ENCODE measurements at regions not wholly inside any gene's neighbourhood (a gene's known extent, or its start where the extent isn't known, plus 50 kb on each side); places are given as distances from the start of the nearest gene placed in this dataset.

DNA sequence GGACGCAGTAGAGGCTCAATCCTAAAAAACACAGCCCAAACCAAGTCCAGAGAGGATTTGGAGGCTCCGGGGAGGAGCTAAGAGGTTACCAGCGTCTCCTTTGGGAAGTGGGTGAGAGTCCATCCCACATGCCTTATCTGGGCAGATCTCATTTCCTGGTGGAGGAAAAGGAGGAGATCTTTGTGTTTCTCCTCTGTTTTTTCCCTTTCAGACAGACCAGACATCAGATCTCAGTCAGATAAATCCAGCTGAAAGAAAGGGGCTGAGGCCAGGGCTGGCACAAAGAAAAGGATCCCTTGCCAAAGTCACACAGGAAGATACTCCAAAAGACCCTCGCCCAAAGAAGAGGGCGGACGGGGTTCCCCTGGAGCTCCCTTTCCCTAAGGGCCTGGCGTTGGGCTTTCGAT is 58.3 kb upstream of the COMTD1 start:
- DNase-seq = no peak

DNA sequence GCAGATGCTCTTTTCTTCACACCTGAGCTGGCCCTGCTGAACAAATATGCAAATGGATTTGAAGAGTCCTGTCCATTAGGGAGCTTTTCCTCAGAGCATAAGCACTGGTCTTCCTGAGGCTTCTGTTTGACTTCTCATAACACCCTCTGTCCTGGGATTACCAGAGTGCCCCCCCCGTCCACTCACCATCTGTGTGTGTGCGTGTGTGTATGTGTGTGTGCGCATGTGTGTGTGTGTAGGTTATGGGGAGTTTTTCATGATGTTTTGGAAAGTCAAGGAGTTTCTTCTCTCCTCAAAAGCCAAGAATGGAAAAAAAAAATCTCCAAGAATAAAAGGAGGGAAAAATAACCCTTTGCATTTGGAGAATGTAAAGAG is 57.7 kb upstream of the COMTD1 start:
- DNase-seq = no peak

DNA sequence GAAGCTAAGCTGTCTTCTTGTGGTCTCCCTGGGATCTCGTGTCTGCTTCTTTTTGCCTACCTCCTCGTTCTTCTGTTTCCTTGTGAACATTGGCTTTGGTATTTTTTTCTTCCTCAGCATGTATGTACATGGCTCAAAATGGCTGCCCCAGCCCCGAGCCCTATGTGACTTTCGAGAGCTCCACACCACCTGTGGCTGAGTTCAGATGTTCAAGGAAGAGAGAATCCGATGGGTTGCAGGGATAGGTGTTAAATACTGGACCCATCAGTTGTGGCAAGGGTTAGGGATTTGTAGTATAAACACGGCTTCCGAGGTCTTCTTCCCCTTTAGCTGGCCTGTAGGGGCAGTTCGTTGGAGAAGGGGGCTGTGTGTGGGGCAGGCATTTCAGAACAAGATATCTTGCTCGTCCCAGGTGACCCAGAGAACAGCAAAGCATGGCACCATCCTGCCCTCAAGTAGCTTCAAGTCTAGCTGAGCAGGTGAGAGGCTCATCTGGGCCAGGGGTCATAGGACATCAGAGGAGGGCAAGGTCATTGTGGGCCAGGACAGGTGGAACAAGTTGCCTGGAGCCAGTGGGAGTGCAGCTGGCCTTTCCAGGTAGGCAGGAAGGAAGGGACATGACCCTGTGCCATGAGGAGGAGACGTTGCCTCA is 57.2 kb upstream of the COMTD1 start:
- DNase-seq = no peak

DNA sequence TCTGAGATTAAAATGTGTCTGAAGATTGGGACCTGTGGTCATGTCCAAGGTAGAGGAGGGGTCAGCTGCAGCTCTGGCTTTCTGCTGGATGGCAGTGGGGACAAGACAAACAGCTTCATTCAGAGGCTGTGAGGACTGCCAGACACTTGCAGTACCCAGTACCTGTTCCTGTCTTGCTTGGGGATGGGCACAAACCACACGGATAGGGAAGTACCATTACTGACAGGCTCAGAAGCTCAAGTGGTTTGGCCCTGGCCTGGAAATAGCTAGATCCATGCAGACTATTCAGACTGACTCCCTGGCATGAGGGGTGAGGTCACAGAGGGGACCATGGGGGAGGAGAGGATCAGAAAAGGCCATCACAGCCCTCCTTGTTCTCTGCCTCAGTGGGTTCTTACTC is 56.0 kb upstream of the COMTD1 start:
- DNase-seq = no peak

DNA sequence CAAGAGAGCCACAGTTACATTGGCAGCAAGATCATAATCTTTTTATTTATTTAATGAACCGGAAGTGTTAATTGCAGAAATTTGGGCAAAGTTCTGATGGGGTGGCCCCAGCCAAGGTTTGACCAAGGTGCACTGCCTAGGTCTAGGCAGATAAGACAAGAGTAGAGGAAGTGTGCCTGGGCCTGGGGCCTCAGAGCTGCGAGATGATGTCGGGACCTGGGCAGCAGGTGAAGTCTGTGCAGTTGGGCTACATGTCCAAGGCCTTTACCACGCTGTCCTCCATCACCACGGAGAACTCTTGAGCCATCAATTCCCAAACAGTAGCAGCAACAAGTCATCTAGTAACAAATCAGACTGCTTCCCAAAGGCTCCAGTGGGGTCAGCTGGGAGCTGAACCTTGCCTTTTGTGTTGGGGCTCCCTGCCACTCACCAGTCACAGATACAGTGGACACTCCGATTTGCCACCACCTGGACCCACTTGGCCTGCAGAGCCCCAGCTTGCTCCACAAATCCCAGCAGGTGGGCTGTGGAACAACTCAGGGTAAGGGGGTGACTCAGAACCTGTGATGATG is 52.5 kb upstream of the COMTD1 start:
- DNase-seq = no peak

DNA sequence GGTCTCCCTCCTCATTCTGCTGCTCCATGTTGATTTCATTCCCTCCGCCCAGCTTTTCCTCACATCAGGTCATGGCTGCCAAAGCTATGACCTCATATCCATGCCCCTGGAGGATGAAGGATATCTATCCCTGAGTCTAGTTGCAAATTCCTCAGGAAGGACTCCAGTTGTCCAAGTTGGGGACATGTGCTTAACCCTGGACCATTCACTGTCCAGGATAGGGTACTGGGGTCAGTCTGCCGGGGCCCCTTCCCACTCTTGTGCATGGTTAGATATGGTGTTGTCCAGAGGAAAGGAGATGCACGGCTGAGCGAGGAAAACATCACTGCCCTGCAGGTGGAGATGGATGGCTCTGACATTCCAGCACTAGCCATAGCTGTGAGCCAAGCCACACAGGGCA is 51.9 kb upstream of the COMTD1 start:
- no peak for DNase-seq

DNA sequence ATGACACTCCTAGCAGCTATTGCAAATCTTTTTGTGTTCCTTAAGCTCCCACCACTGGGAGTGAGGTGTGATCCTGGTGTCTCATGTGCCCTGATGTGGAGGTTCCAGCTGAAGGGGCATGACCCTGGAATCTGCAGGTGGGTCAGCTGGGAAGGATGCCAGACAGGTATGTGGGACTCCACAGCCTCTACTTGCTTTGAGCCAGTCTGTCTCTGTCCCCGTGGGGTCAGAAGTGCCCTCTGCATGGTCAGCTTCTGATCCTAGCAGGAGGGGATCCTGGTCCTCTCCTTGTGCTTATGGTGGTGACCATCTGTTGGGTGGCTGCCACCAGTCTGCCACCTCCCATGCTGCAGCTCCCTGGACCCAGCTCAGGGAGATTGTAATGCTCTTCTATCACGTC is 51.1 kb upstream of the COMTD1 start:
- DNase-seq = no peak
